WTC11 (cell line): ENCODE measurements at regions not wholly inside any gene's neighbourhood (a gene's known extent, or its start where the extent isn't known, plus 50 kb on each side); places are given as distances from the start of the nearest gene placed in this dataset.

ENCODE experiments used
- ATAC-seq: fragments of 200-7000 bp; cut with Tn5 transposase; 2 replicates; pipeline ENCODE4 v1.10.0; 2021; ENCODE audit warnings: mild to moderate bottlenecking, moderate library complexity
- CTCF ChIA-PET: fragments of 300-600 bp; sonication (Branson Sonifier 250); formaldehyde crosslinking; loops from one replicate; lab custom pipeline; 2021; ENCODE audit warnings: antibody characterized with exemption; lab: Charles Lee
- POLR2A ChIA-PET: fragments of 350-600 bp; sonication (Branson Sonifier 250); formaldehyde crosslinking; loops from one replicate; lab custom pipeline; 2021; ENCODE audit warnings: antibody characterized with exemption; lab: Charles Lee
- DNase-seq: peaks from one replicate; pipeline ENCODE4 v3.0.0; 2021; ENCODE audit warnings: low spot score
- H3K27ac Mint-ChIP-seq: 2 replicates; pipeline ENCODE4 v1.8.0; 2021; ENCODE audit warnings: mixed read lengths
- H3K27me3 Mint-ChIP-seq: 2 replicates; pipeline ENCODE4 v1.8.0; 2021; ENCODE audit warnings: low read depth, mild to moderate bottlenecking, moderate library complexity, mixed read lengths
- H3K36me3 Mint-ChIP-seq: 2 replicates; pipeline ENCODE4 v1.8.0; 2021; ENCODE audit warnings: mixed read lengths
- H3K4me1 Mint-ChIP-seq: 2 replicates; pipeline ENCODE4 v1.8.0; 2022; ENCODE audit warnings: mixed read lengths
- H3K4me3 Mint-ChIP-seq: 2 replicates; pipeline ENCODE4 v1.8.0; 2021; ENCODE audit warnings: mild to moderate bottlenecking, moderate library complexity, mixed read lengths
- H3K9me3 Mint-ChIP-seq: 2 replicates; pipeline ENCODE4 v1.8.0; 2021; ENCODE audit warnings: mixed read lengths
- CDX4 ChIP-seq: fragments of 250-450 bp; sonication (Bioruptor Pico); IDR thresholded peaks from 2 replicates; pipeline ENCODE4 v1.9.0; 2021; ENCODE audit warnings: moderate library complexity, mild to moderate bottlenecking, inconsistent platforms, borderline replicate concordance
- CREB1 ChIP-seq: sonication (generic); formaldehyde crosslinking; IDR thresholded peaks from 2 replicates; pipeline ENCODE4 v1.8.0; 2023; ENCODE audit warnings: mild to moderate bottlenecking, missing genetic modification reagents
- ESRRA ChIP-seq: sonication (generic); formaldehyde crosslinking; IDR thresholded peaks from 2 replicates; pipeline ENCODE4 v1.8.1; 2022; ENCODE audit warnings: mild to moderate bottlenecking, missing genetic modification reagents, borderline replicate concordance
- IRF2 ChIP-seq: sonication (generic); formaldehyde crosslinking; IDR thresholded peaks from 2 replicates; pipeline ENCODE4 v1.8.0; 2022; ENCODE audit warnings: low read depth, missing genetic modification reagents, borderline replicate concordance
- JUN ChIP-seq: sonication (generic); formaldehyde crosslinking; IDR thresholded peaks from 2 replicates; pipeline ENCODE4 v1.8.0; 2023; ENCODE audit warnings: mild to moderate bottlenecking, missing genetic modification reagents
- KAT7 ChIP-seq: sonication (generic); formaldehyde crosslinking; IDR thresholded peaks from 2 replicates; pipeline ENCODE4 v1.8.1; 2023; ENCODE audit warnings: missing genetic modification reagents, mild to moderate bottlenecking, borderline replicate concordance
- MXD4 ChIP-seq: fragments of 250-450 bp; sonication (Bioruptor Pico); IDR thresholded peaks from 2 replicates; pipeline ENCODE4 v1.8.0; 2021; ENCODE audit warnings: mild to moderate bottlenecking, moderate library complexity, borderline replicate concordance
- NR2C2 ChIP-seq: sonication (generic); formaldehyde crosslinking; IDR thresholded peaks from 2 replicates; pipeline ENCODE4 v1.8.0; 2022; ENCODE audit warnings: mild to moderate bottlenecking, missing genetic modification reagents
- NR3C1 ChIP-seq: sonication (generic); formaldehyde crosslinking; conservative IDR thresholded peaks from 2 replicates; pipeline ENCODE4 v1.8.1; 2023; ENCODE audit warnings: low read depth, mild to moderate bottlenecking, missing genetic modification reagents
- PRRX2 ChIP-seq: fragments of 250-450 bp; sonication (Bioruptor Pico); IDR thresholded peaks from 2 replicates; pipeline ENCODE4 v1.8.0; 2021; ENCODE audit warnings: mild to moderate bottlenecking
- RORB ChIP-seq: fragments of 250-450 bp; sonication (Bioruptor Pico); IDR thresholded peaks from 2 replicates; pipeline ENCODE4 v1.9.0; 2021; ENCODE audit warnings: mild to moderate bottlenecking
- TEAD1 ChIP-seq: sonication (generic); formaldehyde crosslinking; IDR thresholded peaks from 2 replicates; pipeline ENCODE4 v1.8.0; 2022; ENCODE audit warnings: mild to moderate bottlenecking, missing genetic modification reagents
- ZBTB21 ChIP-seq: sonication (generic); formaldehyde crosslinking; IDR thresholded peaks from 2 replicates; pipeline ENCODE4 v1.8.1; 2023; ENCODE audit warnings: mild to moderate bottlenecking, missing genetic modification reagents, borderline replicate concordance
- ZNF121 ChIP-seq: sonication (generic); formaldehyde crosslinking; IDR thresholded peaks from 2 replicates; pipeline ENCODE4 v1.8.0; 2023; ENCODE audit warnings: missing genetic modification reagents
- ZNF423 ChIP-seq: fragments of 250-450 bp; sonication (Bioruptor Pico); IDR thresholded peaks from 2 replicates; pipeline ENCODE4 v2.1.2; 2022; ENCODE audit warnings: mild to moderate bottlenecking, moderate library complexity
- TF ChIP-seq, protein P1 (sequence below): fragments of 250-450 bp; sonication (Bioruptor Pico); IDR thresholded peaks from 2 replicates; pipeline ENCODE4 v1.8.0; 2021; ENCODE audit warnings: mild to moderate bottlenecking
- TF ChIP-seq, protein P2 (sequence below): sonication (generic); formaldehyde crosslinking; IDR thresholded peaks from 2 replicates; pipeline ENCODE4 v1.8.0; 2023; ENCODE audit warnings: mild to moderate bottlenecking, missing genetic modification reagents
- TF ChIP-seq, protein P3 (sequence below): sonication (generic); formaldehyde crosslinking; IDR thresholded peaks from 2 replicates; pipeline ENCODE4 v1.8.0; 2022; ENCODE audit warnings: mild to moderate bottlenecking, missing genetic modification reagents
- TF ChIP-seq, protein P4 (sequence below): sonication (generic); formaldehyde crosslinking; IDR thresholded peaks from 2 replicates; pipeline ENCODE4 v1.8.1; 2022; ENCODE audit warnings: missing genetic modification reagents, borderline replicate concordance

DNA sequence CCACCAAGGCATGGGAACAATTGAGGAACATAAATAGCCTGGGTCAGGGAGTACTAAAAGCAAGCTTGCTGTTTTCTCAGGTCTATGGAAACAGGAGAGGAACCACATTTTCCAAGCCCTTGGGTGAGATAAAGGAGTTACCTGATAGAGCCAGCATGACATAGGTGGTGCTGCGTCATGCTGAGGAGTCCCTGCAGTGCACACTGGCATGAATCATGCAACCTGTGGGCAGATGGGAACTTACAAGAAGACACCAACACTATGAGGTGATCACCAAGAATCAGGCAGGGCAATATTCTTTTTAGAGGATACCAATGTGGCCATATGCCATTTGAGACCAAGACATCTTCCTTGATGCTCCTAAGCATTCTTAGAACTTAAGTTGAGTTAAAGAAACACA is 531.8 kb downstream of the ZEB2 start:
- DNase-seq, result no peak
- Mint-ChIP-seq H3K27ac (no peak overlapping the region), H3K4me3 (no peak overlapping the region), H3K4me1 (no peaks in the 10 kb centered on the region), H3K9me3 (peaks cover 30% of the 10 kb centered on the region), H3K27me3 (no peaks in the 10 kb centered on the region), H3K36me3 (peaks cover 16% of the 10 kb centered on the region)
- no peak for TF ChIP-seq MXD4
- no peak for TF ChIP-seq NR3C1 (CRISPR knock-in tag)
- TF ChIP-seq, protein P1, sequence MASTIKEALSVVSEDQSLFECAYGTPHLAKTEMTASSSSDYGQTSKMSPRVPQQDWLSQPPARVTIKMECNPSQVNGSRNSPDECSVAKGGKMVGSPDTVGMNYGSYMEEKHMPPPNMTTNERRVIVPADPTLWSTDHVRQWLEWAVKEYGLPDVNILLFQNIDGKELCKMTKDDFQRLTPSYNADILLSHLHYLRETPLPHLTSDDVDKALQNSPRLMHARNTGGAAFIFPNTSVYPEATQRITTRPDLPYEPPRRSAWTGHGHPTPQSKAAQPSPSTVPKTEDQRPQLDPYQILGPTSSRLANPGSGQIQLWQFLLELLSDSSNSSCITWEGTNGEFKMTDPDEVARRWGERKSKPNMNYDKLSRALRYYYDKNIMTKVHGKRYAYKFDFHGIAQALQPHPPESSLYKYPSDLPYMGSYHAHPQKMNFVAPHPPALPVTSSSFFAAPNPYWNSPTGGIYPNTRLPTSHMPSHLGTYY (CRISPR knock-in tag), result no peak
- no peak for TF ChIP-seq CREB1 (CRISPR knock-in tag)
- TF ChIP-seq, protein P2, sequence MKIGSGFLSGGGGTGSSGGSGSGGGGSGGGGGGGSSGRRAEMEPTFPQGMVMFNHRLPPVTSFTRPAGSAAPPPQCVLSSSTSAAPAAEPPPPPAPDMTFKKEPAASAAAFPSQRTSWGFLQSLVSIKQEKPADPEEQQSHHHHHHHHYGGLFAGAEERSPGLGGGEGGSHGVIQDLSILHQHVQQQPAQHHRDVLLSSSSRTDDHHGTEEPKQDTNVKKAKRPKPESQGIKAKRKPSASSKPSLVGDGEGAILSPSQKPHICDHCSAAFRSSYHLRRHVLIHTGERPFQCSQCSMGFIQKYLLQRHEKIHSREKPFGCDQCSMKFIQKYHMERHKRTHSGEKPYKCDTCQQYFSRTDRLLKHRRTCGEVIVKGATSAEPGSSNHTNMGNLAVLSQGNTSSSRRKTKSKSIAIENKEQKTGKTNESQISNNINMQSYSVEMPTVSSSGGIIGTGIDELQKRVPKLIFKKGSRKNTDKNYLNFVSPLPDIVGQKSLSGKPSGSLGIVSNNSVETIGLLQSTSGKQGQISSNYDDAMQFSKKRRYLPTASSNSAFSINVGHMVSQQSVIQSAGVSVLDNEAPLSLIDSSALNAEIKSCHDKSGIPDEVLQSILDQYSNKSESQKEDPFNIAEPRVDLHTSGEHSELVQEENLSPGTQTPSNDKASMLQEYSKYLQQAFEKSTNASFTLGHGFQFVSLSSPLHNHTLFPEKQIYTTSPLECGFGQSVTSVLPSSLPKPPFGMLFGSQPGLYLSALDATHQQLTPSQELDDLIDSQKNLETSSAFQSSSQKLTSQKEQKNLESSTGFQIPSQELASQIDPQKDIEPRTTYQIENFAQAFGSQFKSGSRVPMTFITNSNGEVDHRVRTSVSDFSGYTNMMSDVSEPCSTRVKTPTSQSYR, result no peak
- TF ChIP-seq, protein P3, sequence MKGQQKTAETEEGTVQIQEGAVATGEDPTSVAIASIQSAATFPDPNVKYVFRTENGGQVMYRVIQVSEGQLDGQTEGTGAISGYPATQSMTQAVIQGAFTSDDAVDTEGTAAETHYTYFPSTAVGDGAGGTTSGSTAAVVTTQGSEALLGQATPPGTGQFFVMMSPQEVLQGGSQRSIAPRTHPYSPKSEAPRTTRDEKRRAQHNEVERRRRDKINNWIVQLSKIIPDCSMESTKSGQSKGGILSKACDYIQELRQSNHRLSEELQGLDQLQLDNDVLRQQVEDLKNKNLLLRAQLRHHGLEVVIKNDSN (CRISPR knock-in tag), result no peak
- no peak for TF ChIP-seq CDX4 (CRISPR knock-in tag)
- TF ChIP-seq KAT7, result no peak
- no peak for TF ChIP-seq IRF2 (CRISPR knock-in tag)
- TF ChIP-seq NR2C2 (CRISPR knock-in tag), result no peak
- ChIA-PET POLR2A (no interaction called here), CTCF (no interaction called here)
- no peak for ATAC-seq

GRCh38 chr2:143981428-143981827 is 538.5 kb downstream of the ZEB2 start:
- H3K36me3 Mint-ChIP-seq, result peaks cover 3% of the 10 kb centered on the region; the same call in 1 of the 2 replicates
- ChIA-PET POLR2A (no interaction called here), CTCF (no interaction called here)
- TF ChIP-seq RORB (CRISPR knock-in tag) (no peak), NR3C1 (CRISPR knock-in tag) (no peak), ZBTB21 (CRISPR knock-in tag) (no peak), ZNF423 (no peak), JUN (CRISPR knock-in tag) (no peak), ESRRA (CRISPR knock-in tag) (no peak), PRRX2 (no peak), TEAD1 (CRISPR knock-in tag) (no peak), ZNF121 (CRISPR knock-in tag) (no peak)
- TF ChIP-seq, protein P4, sequence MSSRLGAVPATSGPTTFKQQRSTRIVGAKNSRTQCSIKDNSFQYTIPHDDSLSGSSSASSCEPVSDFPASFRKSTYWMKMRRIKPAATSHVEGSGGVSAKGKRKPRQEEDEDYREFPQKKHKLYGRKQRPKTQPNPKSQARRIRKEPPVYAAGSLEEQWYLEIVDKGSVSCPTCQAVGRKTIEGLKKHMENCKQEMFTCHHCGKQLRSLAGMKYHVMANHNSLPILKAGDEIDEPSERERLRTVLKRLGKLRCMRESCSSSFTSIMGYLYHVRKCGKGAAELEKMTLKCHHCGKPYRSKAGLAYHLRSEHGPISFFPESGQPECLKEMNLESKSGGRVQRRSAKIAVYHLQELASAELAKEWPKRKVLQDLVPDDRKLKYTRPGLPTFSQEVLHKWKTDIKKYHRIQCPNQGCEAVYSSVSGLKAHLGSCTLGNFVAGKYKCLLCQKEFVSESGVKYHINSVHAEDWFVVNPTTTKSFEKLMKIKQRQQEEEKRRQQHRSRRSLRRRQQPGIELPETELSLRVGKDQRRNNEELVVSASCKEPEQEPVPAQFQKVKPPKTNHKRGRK (CRISPR knock-in tag), result no peak
- TF ChIP-seq, protein P3 (CRISPR knock-in tag), result no peak
- no peaks in the 10 kb centered on the region for H3K4me1 Mint-ChIP-seq
- H3K9me3 Mint-ChIP-seq, result peaks cover 11% of the 10 kb centered on the region; the same call in 1 of the 2 replicates
- no peak overlapping the region for H3K4me3 Mint-ChIP-seq
- H3K27me3 Mint-ChIP-seq, result no peaks in the 10 kb centered on the region
- ATAC-seq, result no peak
- DNase-seq, result no peak
- no peak overlapping the region for H3K27ac Mint-ChIP-seq
